ENCODE measurements at regions not wholly inside any gene's neighbourhood (a gene's known extent, or its start where the extent isn't known, plus 50 kb on each side); places are given as distances from the start of the nearest gene placed in this dataset. TPM values are rescaled to one million over a fixed set of nuclear protein-coding genes. Genes with fewer than 3 reads are reported as not detected.

GRCh38 chr2:177161741-177162460 is 50.7 kb upstream of the HNRNPA3 start (continued):
- TF ChIP-seq JUND (IDR thresholded peaks at IDR 0.05) (no peak), ATF3 (IDR thresholded peaks at IDR 0.05) (no peak)

Small RNA genes in the stretch of these regions (small RNA-seq; reads per million reads assigned to genes)
- gene RNA5SP112 = not detected
- gene RNU6-187P = not detected
- not detected for gene RNU6ATAC14P
